ENCODE measurements at regions not wholly inside any gene's neighbourhood (a gene's known extent, or its start where the extent isn't known, plus 50 kb on each side); places are given as distances from the start of the nearest gene placed in this dataset.

GRCh38 chr15:92831655-92832328 lies 68.3 kb upstream of the CHD2 start (continued):
- TF ChIP-seq NRF1 (conservative IDR thresholded peaks at IDR 0.05; ENCODE audit: low read depth, low read length): 0 out of 2 replicates have a peak, but pooled peaks have one; percentile 22
- TF ChIP-seq ZZZ3 (IDR thresholded peaks at IDR 0.05; ENCODE audit: control insufficient read depth, insufficient read length, low read depth): no peak
- peak; percentile 98 for TF ChIP-seq POLR2AphosphoS5 (IDR thresholded peaks at IDR 0.05; ENCODE audit: low read length)
- TF ChIP-seq POLR2AphosphoS2 (IDR thresholded peaks at IDR 0.05; ENCODE audit: low read depth, low read length): peak; percentile 95
- no peak for TF ChIP-seq PRDM15 (CRISPR knock-in tag; IDR thresholded peaks at IDR 0.05)
- peak; percentile 59 to 67 for TF ChIP-seq EP300 (IDR thresholded peaks at IDR 0.05; ENCODE audit: borderline replicate concordance in 1 of 2, control insufficient read depth in 1 of 2, low read depth in 2 of 2, low read length in 2 of 2)
- no peak for TF ChIP-seq ZNF622 (IDR thresholded peaks at IDR 0.05)
- TF ChIP-seq STAT1 (conservative IDR thresholded peaks at IDR 0.05): no peak
- TF ChIP-seq NFYA (IDR thresholded peaks at IDR 0.05; ENCODE audit: borderline replicate concordance, low read depth, low read length): no peak
- peak; percentile 92; the same call in 1 of the 2 replicates for TF ChIP-seq ZNF207 (IDR thresholded peaks at IDR 0.05; ENCODE audit: borderline replicate concordance)
- no peak for TF ChIP-seq TCF7 (IDR thresholded peaks at IDR 0.05; ENCODE audit: borderline replicate concordance)
- TF ChIP-seq TAF1 (IDR thresholded peaks at IDR 0.05; ENCODE audit: borderline replicate concordance, low read depth, low read length): peak; percentile 80; the same call in 1 of the 2 replicates
- no peak for TF ChIP-seq BRCA1 (IDR thresholded peaks at IDR 0.05; ENCODE audit: low read depth, low read length)
- TF ChIP-seq HSF1 (IDR thresholded peaks at IDR 0.05; ENCODE audit: low read depth, low read length): no peak
- TF ChIP-seq IRF4 (IDR thresholded peaks at IDR 0.05; ENCODE audit: low read depth, low read length): no peak
- peak; percentile 81; the same call in 1 of the 2 replicates for TF ChIP-seq RELB (IDR thresholded peaks at IDR 0.05; ENCODE audit: low read depth)
- TF ChIP-seq BHLHE40 (IDR thresholded peaks at IDR 0.05; ENCODE audit: borderline replicate concordance in 1 of 2, low read depth in 2 of 2, low read length in 1 of 2): peak; percentile 67 to 74; a peak in 3 of 4 replicates
- peak; percentile 46; the same call in 1 of the 2 replicates for TF ChIP-seq MAX (IDR thresholded peaks at IDR 0.05; ENCODE audit: low read depth, low read length)
- 0 out of 2 replicates have a peak, but pooled peaks have one; percentile 31 for TF ChIP-seq GABPA (IDR thresholded peaks at IDR 0.05; ENCODE audit: low read depth)
- TF ChIP-seq ZNF217 (IDR thresholded peaks at IDR 0.05): no peak
- no peak for TF ChIP-seq IRF3 (IDR thresholded peaks at IDR 0.05)
- peak; percentile 84; the same call in 1 of the 2 replicates for TF ChIP-seq JUND (IDR thresholded peaks at IDR 0.05; ENCODE audit: low read depth, low read length)
